SHP77 treated with DMSO at 0.1 percent for 48 hours (cell line): ENCODE measurements at regions not wholly inside any gene's neighbourhood (a gene's known extent, or its start where the extent isn't known, plus 50 kb on each side); places are given as distances from the start of the nearest gene placed in this dataset.
"Not testable (repeated sequence)": the region's sequence is repeated elsewhere in the genome, so short reads cannot be mapped to it uniquely, and the experiment has no call there.

Experiments
- DNase-seq: peaks from one replicate; lab custom pipeline; 2025; lab: John Stamatoyannopoulos, UW

DNA sequence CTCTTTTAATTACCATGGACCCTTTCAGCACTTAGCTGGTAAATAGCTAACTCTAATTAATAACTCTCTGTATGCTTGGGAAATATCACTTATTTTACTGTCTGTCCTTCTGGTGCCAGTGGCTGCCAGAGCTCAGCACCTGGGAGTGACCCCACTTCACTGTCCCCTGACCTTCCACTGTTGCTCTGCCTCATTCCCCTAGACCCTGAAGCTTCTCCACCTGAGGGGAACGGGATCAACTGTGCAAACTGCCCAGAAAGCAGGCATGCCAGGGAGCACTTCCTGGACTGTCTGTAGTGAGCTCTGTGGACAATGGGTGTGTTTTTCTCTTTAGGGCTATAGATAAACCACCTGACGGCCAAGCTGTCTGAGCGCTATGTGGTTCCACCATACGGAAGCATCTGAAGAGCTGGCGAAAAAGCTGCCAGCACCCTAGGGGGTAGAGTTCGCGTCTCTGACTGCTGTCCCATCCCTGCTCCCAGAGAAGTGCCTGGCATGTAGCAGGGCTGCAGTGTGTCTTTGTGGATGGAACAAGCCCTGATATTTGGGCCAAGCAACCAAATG, 106.3 kb upstream of the FOXA2 start:
- DNase-seq, result no peak

DNA sequence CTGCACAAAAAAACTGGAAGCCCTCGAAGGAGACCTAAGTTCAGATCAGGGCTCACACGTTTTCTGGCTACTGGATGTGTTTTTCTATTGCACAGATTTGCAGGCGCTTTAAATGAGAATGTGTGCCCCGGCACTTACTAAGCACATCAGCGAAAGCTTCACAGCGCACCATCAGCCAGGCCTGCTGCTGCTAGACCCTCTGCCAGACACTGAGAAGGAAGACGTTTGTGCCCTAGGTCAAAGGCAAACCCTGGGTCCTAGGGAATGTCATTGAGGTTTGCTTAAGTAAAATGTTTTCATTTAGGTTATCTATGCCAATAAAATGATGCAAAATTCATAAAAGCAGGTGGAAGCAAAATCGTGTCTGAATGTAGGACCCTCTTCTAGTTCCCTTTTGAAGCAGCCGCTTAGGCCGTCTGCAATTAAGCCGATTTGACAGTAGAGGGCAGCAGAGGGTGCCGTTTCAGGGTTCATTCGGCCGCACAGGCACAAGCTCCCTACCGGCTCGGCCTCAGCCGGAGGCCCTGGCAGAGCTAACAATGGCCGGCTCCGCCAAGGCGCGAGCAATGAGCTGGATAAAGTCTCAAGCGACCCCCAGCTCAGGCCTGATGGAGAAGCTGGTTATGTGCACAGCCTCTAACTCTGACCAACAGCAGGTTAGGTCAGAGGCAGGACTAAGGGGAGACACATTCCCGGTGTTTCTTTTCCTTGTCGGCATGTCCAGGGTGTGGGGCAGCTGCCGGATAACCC, 107.2 kb upstream of the FOXA2 start:
- DNase-seq, result peak; percentile 70

DNA sequence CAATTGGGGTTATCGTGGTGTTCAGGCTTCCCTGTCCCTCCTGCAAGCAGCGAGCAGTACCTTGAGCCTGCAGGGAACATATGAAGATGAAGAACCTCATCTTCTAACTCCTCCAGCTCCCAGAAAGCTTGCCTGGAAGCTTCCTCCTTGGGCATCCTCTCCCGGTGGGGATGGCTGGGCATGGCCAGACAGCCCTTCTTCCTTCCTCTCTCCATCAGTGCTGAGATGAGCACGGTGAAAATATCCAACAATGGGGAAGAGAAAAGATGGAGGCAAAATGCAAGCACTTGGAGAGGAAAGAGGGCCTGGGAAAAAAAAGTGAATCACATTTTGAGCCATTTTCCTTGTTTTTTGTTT, 107.7 kb upstream of the FOXA2 start:
- no peak for DNase-seq

DNA sequence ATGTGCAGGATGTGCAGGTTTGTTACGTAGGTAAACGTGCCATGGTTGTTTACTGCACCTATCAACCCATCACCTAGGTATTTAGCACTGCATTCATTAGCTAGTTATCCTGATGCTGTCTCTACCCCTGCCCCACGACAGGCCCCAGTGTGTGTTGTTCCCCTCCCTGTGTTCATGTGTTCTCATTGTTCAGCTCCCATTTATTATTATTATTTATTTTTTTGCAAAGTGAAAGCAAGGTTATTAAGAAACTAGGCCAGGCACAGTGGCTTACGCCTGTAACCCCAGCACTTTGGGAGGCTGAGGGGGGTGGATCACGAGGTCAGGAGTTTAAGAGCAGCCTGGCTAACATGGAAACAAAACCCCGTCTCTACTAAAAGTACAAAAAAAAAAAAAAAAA, 108.2 kb upstream of the FOXA2 start:
- not testable (repeated sequence) for DNase-seq

GRCh38 chr20:22696759-22697158, 112.4 kb upstream of the FOXA2 start:
- no peak for DNase-seq

DNA sequence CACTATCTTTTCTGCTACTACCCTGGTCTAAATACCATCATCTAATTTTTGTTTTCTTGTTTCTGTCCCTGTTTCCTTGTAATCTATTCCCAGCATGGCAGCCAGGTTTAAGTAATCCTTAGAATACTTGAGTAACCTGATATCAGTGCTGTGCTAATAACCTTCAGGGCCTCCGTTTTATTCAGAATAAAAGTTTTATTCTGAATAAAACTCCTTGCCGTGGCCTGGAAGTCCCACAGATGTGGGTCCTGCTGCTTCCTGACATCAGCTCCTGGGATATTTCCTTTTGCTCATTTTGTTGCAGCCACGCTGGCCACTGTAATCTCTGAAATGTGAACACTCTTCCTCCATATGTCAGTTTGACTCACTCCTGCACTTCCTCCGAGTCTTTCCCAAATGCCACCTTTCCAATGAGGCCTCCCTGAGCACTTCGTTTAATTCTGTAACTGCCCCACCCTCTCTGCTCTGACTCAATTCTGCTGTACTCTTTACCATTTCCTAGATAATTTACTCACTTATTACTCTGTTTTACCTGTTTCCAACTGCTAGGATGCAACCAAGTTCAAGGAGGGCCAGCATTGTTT, 114.0 kb upstream of the FOXA2 start:
- DNase-seq, result no peak

DNA sequence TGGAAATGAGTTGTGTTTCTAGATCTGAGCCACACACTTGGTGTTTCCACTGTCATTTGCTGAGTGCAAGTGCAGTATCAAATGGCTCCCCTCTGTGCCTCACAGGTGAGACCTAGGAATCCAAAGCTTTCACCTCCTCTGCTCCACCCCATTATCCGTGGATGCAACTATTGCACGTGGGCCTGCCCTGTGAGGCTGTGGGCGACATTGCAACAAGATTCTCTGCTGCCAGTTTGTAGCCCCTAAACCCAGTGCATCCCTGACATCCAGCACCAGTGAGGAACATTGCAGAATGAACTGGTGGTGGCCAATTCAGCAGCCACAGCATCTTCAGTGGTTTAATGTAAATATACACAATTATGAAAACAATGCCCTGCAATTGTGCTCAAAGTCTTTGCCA, 115.0 kb upstream of the FOXA2 start:
- no peak for DNase-seq

- no peak for DNase-seq
Observed at GRCh38 chr20:22700367-22700766, 116.0 kb upstream of the FOXA2 start.

- DNase-seq, result no peak
Observed at GRCh38 chr20:22701679-22702308, 117.4 kb upstream of the FOXA2 start.

- no peak for DNase-seq
Observed at GRCh38 chr20:22703843-22704242, 119.5 kb upstream of the FOXA2 start.

GRCh38 chr20:22711971-22712755, 127.8 kb upstream of the FOXA2 start:
- no peak for DNase-seq

GRCh38 chr20:22716821-22717351, 132.5 kb upstream of the FOXA2 start:
- no peak for DNase-seq

DNA sequence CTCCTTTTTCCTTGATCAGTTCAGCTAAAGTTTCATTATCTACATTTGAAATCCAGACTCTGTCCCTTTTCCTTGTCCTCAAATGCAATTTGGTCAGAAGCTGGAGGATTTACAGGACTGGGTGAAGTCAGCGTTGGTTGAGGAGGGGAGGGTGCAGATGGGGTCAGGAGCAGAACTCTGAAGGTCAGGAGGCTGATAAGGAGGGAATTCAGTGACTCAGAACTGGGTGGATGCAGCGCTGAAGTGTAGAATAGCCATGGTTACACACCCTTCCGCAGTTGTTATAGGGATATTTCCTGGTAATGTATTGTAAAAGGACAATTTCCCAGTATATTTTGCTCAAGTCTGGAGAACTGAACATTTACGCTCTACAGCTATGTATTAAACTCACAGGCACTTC, 133.1 kb upstream of the FOXA2 start:
- DNase-seq, result no peak

- no peak for DNase-seq
Observed at GRCh38 chr20:22719167-22719591, 134.8 kb upstream of the FOXA2 start.

GRCh38 chr20:22720206-22720605, 135.8 kb upstream of the FOXA2 start:
- no peak for DNase-seq

GRCh38 chr20:22722811-22723210, 138.4 kb upstream of the FOXA2 start:
- no peak for DNase-seq

DNA sequence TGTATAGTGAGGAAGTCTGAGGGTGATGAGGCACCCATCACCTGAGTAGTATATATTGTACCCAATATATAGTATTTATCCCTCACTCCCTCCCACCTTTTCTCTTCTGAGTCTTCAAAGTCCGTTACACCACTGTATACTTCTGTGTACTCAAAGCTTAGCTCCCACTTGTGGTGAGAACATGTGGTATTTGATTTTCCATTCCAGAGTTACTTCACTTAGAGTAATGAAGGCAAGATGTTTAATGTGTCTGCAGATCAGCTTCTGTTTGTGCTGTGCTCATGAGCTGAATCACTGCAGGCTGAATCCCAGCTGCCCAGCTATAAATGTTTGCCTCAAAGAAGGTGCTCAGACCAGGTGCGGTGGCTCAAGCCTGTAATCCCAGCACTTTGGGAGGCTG, 139.3 kb upstream of the FOXA2 start:
- DNase-seq, result no peak

DNA sequence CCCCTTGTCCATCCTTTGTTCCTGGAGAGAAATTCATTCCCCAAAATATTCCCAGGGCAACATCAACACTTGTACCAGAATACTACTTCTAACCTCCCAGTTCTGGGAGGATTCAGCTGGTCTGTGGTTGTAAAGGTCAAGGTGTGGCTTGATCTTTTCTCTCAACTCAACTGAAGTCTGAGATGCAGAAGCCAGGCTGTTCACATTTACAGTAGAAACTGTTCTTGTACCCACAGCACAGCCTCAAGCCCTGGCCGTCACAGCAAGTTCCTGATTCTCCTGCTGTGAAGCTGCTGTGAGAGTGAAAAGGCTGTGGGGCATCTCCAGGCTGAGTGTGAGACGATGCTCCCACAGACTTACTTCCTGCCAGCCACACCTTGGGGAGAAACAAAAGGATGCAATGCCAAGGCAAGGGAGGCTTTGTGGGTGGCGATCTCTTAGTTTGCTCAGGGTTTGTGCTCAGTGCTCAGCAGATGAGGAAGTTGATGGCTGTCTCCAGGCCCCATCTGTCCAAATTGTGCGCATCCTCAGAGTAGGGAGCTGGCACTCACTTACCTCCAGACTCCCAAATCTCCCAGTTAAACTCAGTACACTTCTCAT, 143.9 kb upstream of the FOXA2 start:
- no peak for DNase-seq

- no peak for DNase-seq
Observed at GRCh38 chr20:22729180-22729579, 144.8 kb upstream of the FOXA2 start.

- no peak for DNase-seq
Observed at GRCh38 chr20:22729616-22730236, 145.4 kb upstream of the FOXA2 start.

GRCh38 chr20:22732751-22733150, 148.4 kb upstream of the FOXA2 start:
- DNase-seq, result no peak
